GM21367 (cell line): ENCODE measurements at regions not wholly inside any gene's neighbourhood (a gene's known extent, or its start where the extent isn't known, plus 50 kb on each side); places are given as distances from the start of the nearest gene placed in this dataset.
"Not testable (repeated sequence)": the region's sequence is repeated elsewhere in the genome, so short reads cannot be mapped to it uniquely, and the experiment has no call there.

Experiments used
- ATAC-seq: cut with Tn5 transposase; IDR thresholded peaks from one replicate; pipeline ENCODE4 v1.9.1; 2021; ENCODE audit not compliant: unreplicated experiment

DNA sequence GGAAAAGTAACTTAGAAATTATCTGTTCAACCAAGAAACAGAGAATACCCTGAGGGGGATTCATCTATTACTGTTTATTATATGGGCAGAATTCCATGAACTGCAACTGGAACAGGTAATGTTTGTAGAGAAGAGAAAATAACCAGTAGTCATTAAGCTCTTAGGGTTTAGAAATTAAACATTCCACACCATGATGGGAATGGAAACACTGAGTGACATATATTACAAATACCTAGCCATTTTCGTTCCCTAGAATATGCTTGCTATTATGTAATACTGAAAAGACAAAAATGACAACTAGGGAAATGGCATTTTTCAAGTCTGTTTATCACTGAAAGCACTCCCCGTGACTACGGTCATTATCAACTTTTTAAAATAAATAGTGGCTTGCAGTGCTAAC, 1007.4 kb downstream of the GATA3 start:
- no peak for ATAC-seq

GRCh38 chr10:9066152-9066551, 1011.7 kb downstream of the GATA3 start:
- ATAC-seq, result no peak

DNA sequence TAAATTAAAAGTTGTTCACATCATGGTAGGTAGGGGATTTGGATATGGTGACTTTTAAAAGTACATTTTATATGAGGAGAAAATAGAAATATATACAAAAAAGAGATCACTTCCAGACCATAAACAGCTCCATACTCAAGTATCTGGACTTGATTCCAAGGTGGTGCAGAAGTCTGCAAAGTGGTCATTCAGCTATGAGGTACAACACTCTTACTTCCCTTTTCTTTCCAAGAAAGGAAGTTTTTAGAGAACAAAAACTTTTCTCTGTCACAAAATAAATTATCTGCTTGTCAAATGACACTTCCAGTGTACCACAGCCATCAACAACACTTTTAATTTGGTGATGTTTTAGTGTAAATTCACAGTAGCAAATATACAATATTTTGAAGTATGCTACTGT, 1013.5 kb downstream of the GATA3 start:
- no peak for ATAC-seq

GRCh38 chr10:9069136-9069535, 1014.6 kb downstream of the GATA3 start:
- no peak for ATAC-seq

DNA sequence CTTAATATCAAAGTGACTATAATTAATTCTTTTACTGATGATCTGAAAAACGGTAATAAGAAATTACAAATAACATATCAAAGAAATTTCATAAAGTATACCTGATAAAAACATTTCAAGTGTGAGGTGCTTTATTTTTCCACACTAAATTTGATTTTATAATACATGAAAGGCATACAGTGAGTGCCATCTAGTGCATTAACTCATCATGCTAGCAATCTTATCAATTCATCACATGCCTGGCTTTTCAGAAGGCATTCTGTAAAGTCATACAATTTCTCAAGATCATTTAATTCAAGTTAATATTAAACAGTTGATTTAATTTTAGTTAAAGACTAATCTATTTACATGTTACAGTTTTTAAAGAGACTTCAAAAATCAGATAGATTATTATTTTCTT, 1020.9 kb downstream of the GATA3 start:
- no peak for ATAC-seq

- ATAC-seq, result no peak
Measured at GRCh38 chr10:9076066-9076465, 1021.6 kb downstream of the GATA3 start.

GRCh38 chr10:9081253-9081652, 1026.8 kb downstream of the GATA3 start:
- no peak for ATAC-seq

- ATAC-seq, result no peak
Measured at GRCh38 chr10:9081961-9082360, 1027.5 kb downstream of the GATA3 start.

DNA sequence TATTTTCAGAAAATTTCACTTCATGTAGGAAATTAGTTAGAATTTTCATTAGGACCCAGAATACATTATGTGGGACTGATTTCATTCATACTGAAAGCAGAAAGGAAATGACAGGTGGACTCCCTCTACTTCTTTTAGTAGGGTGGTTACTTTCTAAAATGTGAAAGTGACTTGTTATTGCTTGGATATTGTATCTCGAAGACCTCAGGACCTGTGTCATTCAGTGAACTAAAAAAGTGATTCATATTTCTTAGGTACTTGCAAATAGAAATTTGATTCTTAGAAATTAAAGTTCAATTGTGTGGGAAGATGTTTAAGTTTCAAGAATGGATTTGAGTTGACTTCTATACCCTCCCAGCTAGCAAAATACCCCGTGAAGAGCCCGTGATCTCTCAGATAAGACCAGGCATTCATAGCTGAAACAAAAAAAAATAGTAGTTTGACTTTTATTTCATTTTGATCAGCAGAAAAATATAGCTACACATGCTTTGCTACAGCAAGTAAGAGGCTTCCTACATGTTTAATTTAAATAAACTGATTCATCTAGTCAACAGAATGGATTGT, 1037.1 kb downstream of the GATA3 start:
- ATAC-seq, result no peak

DNA sequence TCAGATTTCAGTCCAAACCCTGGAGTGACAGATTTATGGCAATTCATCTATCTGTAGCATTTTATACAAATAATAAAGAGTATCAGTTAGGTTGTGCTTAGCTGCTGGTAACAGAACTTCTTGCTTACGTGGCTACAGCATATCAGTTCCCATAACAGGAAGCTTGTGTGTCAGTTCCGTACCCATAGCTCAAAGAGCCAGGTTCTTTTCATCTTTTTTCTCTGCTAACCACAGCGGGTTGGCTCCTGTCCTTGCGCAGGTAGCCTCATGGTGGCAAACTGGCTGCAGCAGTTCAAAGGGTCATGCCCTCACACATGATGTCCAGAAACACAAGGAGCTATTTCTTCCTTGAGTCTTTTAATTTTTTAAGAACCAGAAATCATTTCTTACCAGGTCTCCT, 1041.8 kb downstream of the GATA3 start:
- ATAC-seq, result no peak

GRCh38 chr10:9097206-9097990, 1042.9 kb downstream of the GATA3 start:
- ATAC-seq, result no peak

DNA sequence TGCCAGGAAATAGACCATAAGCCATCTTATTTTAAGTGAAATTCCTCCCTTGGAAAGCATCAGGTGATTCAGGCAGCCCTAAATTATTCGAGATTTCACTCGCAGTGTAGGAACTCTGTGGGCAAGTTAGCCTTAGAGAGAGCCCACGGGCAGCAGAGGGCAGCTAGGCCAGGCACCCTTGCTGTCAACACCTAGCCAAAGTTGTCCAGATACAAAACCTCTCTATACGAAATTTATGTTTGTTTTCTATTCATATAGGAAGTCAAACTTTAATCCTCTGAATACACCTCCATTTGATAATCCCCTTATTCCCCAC, 1043.5 kb downstream of the GATA3 start:
- ATAC-seq, result no peak

DNA sequence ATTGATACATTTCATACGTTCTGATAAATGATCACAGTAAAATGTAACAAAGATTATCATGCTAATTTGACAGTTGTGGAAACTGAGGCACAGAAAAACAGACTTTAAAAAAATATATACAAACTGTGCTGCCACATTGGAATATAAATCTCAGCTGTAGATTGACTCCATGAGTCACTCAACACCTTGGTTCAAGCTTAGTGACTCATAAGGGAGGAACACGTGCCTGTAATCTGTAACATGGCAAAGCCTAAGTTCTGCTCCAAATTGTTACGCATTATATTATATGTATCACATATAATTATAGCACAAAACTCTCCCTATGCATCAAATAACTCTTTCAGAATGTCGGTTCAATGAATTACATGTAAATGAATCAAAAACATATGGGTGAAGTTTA, 1047.5 kb downstream of the GATA3 start:
- no peak for ATAC-seq

- ATAC-seq, result no peak
Measured at GRCh38 chr10:9103301-9103700, 1048.8 kb downstream of the GATA3 start.

DNA sequence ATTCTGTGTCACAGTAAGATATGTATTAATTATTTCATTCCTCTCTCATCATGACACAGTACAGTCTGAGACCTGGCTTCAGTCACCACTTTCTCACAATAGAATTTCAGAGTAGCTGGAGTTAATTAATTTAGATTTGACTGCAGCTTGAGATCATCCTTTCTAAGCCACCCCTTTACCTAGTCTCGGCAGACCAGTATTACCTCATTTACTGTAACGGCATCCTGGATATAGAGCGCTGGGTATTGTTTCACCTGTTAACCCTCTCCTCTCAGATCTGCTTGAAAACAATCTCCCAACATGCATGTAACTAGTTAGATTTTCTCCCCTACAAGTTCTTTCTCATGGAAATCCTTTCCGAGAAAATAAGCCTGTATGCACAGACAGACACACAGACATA, 1057.5 kb downstream of the GATA3 start:
- no peak for ATAC-seq

DNA sequence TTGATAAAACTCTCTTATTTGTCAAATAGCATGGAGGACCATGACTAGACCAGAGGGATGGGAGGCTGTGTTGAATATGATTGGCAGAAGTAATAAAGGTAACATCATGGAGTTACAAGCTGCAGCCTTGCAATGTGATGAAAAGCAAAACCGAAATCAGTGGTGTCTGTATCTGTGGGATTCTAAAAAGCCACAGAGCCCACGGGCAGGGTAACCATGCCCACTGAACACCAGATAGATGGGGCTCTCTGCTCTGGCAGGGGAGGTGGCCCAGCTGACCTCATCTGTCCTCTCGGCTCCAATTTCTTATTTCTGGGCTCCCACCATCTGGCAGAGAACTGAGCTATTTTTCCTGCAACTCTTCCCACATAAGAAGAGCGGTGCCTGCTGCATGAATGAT, 1072.2 kb downstream of the GATA3 start:
- no peak for ATAC-seq

DNA sequence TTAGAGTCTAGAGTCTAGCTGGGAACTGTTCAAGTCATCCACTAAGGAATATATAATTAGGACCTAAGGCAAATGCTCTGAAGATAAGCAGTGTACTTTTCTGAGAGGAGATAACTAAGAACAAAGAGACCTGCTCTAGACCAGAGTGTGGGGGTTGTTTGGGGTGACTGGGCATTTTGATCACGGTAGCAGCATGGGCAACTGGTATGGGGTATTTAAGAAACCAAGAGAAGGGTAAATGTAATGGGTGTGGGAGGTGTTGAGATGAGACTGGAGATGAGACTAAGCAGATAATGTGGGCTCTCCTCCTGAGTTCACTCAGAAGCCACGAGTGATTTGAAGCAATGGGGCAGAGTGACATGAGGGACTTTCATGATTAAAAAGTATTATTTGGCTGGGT, 1082.9 kb downstream of the GATA3 start:
- ATAC-seq, result no peak

GRCh38 chr10:9138829-9139228, 1084.3 kb downstream of the GATA3 start:
- not testable (repeated sequence) for ATAC-seq

GRCh38 chr10:9140373-9140772, 1085.9 kb downstream of the GATA3 start:
- ATAC-seq, result no peak

DNA sequence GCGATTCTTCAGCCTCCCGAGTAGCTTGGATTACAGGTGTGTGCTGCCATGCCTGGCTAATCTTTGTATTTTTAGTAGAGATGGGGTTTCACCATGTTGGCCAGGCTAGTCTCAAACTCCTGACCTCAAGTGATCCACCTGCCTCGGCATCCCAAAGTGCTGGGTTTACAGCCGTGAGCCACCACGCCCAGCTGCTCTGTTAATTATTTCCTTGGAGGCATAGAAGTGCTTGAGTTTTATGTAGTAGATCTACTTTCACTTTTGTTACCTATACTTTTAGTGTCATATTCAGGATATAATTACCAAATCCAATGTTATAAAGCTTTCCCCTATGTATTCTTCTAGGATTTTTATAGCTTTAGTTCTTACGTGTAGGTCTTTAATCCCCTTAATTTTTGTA, 1093.0 kb downstream of the GATA3 start:
- no peak for ATAC-seq

DNA sequence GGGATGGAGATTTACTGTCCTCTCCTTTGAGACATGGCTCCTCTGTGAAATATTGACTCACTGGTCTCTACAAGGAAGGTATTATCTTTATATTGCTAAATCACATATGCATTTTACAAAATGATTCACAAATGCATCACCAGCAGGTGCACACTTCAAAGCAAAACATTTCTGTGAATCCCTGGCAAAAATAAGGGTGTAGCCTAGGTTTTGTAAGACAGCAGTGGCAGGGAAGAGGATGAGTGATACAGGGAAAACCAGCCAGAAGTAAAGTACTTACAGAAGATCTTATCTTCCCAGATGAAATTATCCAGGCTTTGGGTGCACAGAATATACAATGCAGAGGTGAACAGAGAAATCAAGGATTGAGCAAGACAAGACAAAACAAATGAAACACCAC, 1094.6 kb downstream of the GATA3 start:
- ATAC-seq, result no peak

DNA sequence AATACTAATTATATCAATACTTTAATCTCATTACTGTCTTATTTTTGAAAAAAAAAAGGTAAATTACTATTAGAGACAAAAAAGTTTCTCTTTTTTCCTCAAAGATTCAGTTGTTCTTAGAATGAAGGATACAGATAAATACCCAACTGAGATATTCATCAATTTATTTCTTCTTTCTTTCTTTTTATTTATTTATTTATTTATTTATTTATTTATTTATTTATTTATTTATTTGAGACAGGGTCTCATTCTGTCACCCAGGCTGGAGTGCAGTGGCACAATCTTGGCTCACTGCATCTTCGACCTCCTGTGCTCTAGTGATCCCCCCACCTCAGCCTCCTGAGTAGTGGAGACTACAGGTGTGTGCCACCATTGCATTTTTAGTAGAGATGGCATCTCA, 1098.6 kb downstream of the GATA3 start:
- not testable (repeated sequence) for ATAC-seq

DNA sequence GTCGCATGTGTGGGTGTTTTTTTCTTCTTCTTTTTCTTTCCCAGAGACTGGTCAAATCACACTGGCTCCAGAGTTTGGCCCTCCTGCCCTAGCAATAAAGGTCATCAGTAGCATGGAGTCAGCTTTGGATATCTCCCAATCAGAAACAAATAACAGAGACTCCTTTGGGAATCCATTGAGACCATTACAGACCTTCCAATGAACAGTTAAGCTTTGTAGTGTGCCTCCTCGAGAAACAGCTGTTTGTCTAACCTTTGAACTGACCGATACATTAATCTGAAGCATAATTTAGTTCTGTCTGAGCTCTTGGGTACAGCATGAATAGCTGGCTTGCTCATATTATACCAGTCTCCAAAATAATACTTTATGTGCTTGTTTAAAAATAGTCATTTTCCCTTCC, 1103.2 kb downstream of the GATA3 start:
- ATAC-seq, result no peak
